Fibroblast of lung (primary cell): ENCODE measurements at regions not wholly inside any gene's neighbourhood (a gene's known extent, or its start where the extent isn't known, plus 50 kb on each side); places are given as distances from the start of the nearest gene placed in this dataset.

Source experiments
- DNase-seq, 2 donors: peaks; one replicate each; pipeline versions ENCODE4 v3.0.0 to v3.0.0-alpha.2; 2010; ENCODE audit warnings: low read depth in 2 of 2
- H2AFZ ChIP-seq: 2 replicates; pipeline ENCODE4 v1.5.1; 2012; ENCODE audit warnings: low read length, control low read depth, inconsistent platforms
- H3K27ac ChIP-seq: 2 replicates; pipeline ENCODE4 v1.5.1; 2011; ENCODE audit warnings: low read length, control low read depth; ENCODE audit not compliant: insufficient read depth
- H3K27me3 ChIP-seq: 2 replicates; pipeline ENCODE4 v1.5.1; 2011; ENCODE audit warnings: mild to moderate bottlenecking, low read length; ENCODE audit not compliant: control insufficient read depth, insufficient read depth
- H3K36me3 ChIP-seq: 2 replicates; pipeline ENCODE4 v1.5.1; 2011; ENCODE audit warnings: low read length; ENCODE audit not compliant: control insufficient read depth, insufficient read depth
- H3K4me1 ChIP-seq: 2 replicates; pipeline ENCODE4 v1.5.1; 2011; ENCODE audit warnings: low read length; ENCODE audit not compliant: control insufficient read depth, insufficient read depth; ENCODE audit errors: extremely low read depth
- H3K4me2 ChIP-seq: 2 replicates; pipeline ENCODE4 v1.5.1; 2011; ENCODE audit warnings: low read length, control low read depth; ENCODE audit not compliant: insufficient read depth; ENCODE audit errors: extremely low read depth
- H3K4me3 ChIP-seq, 4 experiments: fragments of 200-600 bp in 1 of 4; sonication (generic) in 1 of 4; replicated peaks in 1 of 4; 2 replicates each; pipeline ENCODE4 v1.5.1; 2011 to 2016; ENCODE audit warnings: low read length in 4 of 4, low read depth in 3 of 4, mild to moderate bottlenecking in 3 of 4, control low read depth in 2 of 4, inconsistent platforms in 1 of 4, mixed read lengths in 1 of 4; ENCODE audit not compliant: insufficient read depth in 1 of 4; ENCODE audit errors: control extremely low read depth in 1 of 4
- H3K79me2 ChIP-seq: 2 replicates; pipeline ENCODE4 v1.5.1; 2012; ENCODE audit warnings: mild to moderate bottlenecking, low read length, inconsistent platforms; ENCODE audit not compliant: control insufficient read depth, insufficient read depth
- H3K9ac ChIP-seq: 2 replicates; pipeline ENCODE4 v1.5.1; 2011; ENCODE audit warnings: mild to moderate bottlenecking, low read length, control low read depth; ENCODE audit not compliant: insufficient read depth
- H3K9me3 ChIP-seq: 2 replicates; pipeline ENCODE4 v1.5.1; 2012; ENCODE audit warnings: low read depth, low read length; ENCODE audit not compliant: control insufficient read depth, insufficient read depth
- H4K20me1 ChIP-seq: 2 replicates; pipeline ENCODE4 v1.5.1; 2011; ENCODE audit warnings: low read length; ENCODE audit not compliant: control insufficient read depth, insufficient read depth; ENCODE audit errors: extremely low read depth
- EZH2 ChIP-seq: IDR thresholded peaks from 2 replicates; pipeline ENCODE4 v1.5.1; 2012; ENCODE audit warnings: low read length, control low read depth, mild to moderate bottlenecking; ENCODE audit errors: missing control alignments
- TF ChIP-seq, protein P1 (sequence below), 2 donors: IDR thresholded peaks in 1 of 2; conservative IDR thresholded peaks in 1 of 2; 1 replicate in 1 of 2; 2 replicates in 1 of 2; pipeline ENCODE4 v1.5.1; 2011 to 2012; ENCODE audit warnings: low read length in 2 of 2, control low read depth in 1 of 2, inconsistent platforms in 1 of 2, low read depth in 1 of 2, mild to moderate bottlenecking in 1 of 2

- Histone ChIP-seq H3K27ac (no peak overlapping the region), H3K36me3 (no peaks in the 10 kb centered on the region), H3K4me1 (no peaks in the 10 kb centered on the region), H4K20me1 (no peaks in the 10 kb centered on the region), H3K9ac (no peak overlapping the region), H3K4me2 (no peak overlapping the region), H2AFZ (no peak overlapping the region), H3K4me3 (no peak overlapping the region), H3K79me2 (no peaks in the 10 kb centered on the region), H3K9me3 (no peaks in the 10 kb centered on the region), H3K27me3 (no peaks in the 10 kb centered on the region)
- no peak for DNase-seq
- TF ChIP-seq, protein P1, sequence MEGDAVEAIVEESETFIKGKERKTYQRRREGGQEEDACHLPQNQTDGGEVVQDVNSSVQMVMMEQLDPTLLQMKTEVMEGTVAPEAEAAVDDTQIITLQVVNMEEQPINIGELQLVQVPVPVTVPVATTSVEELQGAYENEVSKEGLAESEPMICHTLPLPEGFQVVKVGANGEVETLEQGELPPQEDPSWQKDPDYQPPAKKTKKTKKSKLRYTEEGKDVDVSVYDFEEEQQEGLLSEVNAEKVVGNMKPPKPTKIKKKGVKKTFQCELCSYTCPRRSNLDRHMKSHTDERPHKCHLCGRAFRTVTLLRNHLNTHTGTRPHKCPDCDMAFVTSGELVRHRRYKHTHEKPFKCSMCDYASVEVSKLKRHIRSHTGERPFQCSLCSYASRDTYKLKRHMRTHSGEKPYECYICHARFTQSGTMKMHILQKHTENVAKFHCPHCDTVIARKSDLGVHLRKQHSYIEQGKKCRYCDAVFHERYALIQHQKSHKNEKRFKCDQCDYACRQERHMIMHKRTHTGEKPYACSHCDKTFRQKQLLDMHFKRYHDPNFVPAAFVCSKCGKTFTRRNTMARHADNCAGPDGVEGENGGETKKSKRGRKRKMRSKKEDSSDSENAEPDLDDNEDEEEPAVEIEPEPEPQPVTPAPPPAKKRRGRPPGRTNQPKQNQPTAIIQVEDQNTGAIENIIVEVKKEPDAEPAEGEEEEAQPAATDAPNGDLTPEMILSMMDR (conservative IDR thresholded peaks at IDR 0.05 in 1 of 2, IDR thresholded peaks at IDR 0.05 in 1 of 2; ENCODE audit: low read depth in 1 of 2, low read length in 2 of 2) = no peak
Observed at GRCh38 chr3:176274161-176274560, 923.1 kb downstream of the TBL1XR1 start.

DNA sequence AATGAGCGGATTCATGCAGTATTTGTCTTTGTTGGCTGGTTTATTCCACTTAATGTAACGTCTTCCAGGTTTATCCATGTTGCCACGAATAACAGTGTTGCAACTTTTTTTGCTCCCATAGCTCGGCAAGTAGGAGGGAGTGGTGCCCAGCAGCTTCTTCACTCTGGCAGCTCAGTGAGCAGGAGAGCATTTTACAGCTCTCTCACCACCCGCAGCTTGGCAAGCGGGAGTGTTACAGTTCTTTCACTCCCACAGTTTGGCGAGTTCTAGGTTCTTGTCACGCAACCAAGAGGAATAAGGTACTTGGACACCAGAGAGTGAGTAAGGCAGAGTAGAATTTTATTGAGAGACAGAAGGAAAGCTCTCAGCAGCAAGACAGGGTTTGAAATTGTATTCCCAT, 935.2 kb downstream of the TBL1XR1 start:
- DNase-seq = no peak
- Histone ChIP-seq H3K27me3 (no peaks in the 10 kb centered on the region), H3K4me1 (no peaks in the 10 kb centered on the region), H3K36me3 (no peaks in the 10 kb centered on the region), H3K9ac (no peak overlapping the region), H4K20me1 (no peaks in the 10 kb centered on the region), H3K9me3 (no peaks in the 10 kb centered on the region), H2AFZ (no peak overlapping the region), H3K27ac (no peak overlapping the region), H3K4me3 (no peak overlapping the region), H3K4me2 (no peak overlapping the region), H3K79me2 (no peaks in the 10 kb centered on the region)
- no peak for TF ChIP-seq EZH2
- TF ChIP-seq, protein P1 (conservative IDR thresholded peaks at IDR 0.05 in 1 of 2, IDR thresholded peaks at IDR 0.05 in 1 of 2; ENCODE audit: low read depth in 1 of 2, low read length in 2 of 2) = no peak

DNA sequence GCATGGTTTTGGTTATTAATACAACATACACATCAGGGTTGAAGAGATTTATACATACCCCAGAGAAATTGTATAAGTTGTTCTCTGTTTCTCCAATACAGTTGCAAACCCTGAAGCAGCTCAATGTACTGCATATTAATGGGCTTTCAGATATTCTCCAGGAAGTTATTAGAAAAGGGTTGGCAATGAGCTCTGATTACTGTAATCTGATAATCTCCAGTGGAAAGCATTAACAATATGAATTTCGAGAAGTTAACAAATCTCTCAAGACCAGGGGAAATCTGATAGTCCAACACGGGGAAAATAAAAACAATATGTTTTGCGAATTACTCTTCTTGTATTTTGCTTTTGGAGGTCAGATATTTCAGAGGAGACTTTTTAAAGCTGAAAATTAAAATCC, 950.1 kb downstream of the TBL1XR1 start:
- H3K4me1 ChIP-seq = no peaks in the 10 kb centered on the region
- H4K20me1 ChIP-seq = no peaks in the 10 kb centered on the region
- no peak for TF ChIP-seq EZH2
- TF ChIP-seq, protein P1 (conservative IDR thresholded peaks at IDR 0.05 in 1 of 2, IDR thresholded peaks at IDR 0.05 in 1 of 2; ENCODE audit: low read depth in 1 of 2, low read length in 2 of 2) = no peak
- no peak overlapping the region for H3K27ac ChIP-seq
- H3K9ac ChIP-seq = no peak overlapping the region
- H3K36me3 ChIP-seq = no peaks in the 10 kb centered on the region
- no peak overlapping the region for H2AFZ ChIP-seq
- DNase-seq = no peak
- H3K9me3 ChIP-seq = no peaks in the 10 kb centered on the region
- no peak overlapping the region for H3K4me3 ChIP-seq
- H3K4me2 ChIP-seq = no peak overlapping the region
- no peaks in the 10 kb centered on the region for H3K27me3 ChIP-seq
- no peaks in the 10 kb centered on the region for H3K79me2 ChIP-seq
